ENCODE measurements at regions not wholly inside any gene's neighbourhood (a gene's known extent, or its start where the extent isn't known, plus 50 kb on each side); places are given as distances from the start of the nearest gene placed in this dataset.

DNA sequence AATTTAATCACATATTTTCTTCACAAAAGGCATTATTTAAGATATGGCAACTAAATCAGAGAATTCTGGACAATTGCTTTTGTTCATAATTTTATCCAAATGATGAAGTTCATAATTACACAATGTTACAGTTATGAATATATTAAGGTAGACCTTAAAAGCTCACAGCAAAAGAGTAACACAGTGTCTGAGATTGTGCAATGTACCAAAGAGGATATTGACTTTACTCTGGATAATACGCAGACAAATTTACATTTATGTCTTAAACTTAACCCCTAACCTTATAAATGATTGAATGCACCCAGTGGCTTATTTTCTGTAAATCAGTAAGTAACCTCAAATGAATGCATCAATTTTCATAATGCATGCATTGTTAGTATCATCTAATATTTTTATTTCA lies 216.2 kb upstream of the SAMSN1 start:
- TF ChIP-seq, protein P1, sequence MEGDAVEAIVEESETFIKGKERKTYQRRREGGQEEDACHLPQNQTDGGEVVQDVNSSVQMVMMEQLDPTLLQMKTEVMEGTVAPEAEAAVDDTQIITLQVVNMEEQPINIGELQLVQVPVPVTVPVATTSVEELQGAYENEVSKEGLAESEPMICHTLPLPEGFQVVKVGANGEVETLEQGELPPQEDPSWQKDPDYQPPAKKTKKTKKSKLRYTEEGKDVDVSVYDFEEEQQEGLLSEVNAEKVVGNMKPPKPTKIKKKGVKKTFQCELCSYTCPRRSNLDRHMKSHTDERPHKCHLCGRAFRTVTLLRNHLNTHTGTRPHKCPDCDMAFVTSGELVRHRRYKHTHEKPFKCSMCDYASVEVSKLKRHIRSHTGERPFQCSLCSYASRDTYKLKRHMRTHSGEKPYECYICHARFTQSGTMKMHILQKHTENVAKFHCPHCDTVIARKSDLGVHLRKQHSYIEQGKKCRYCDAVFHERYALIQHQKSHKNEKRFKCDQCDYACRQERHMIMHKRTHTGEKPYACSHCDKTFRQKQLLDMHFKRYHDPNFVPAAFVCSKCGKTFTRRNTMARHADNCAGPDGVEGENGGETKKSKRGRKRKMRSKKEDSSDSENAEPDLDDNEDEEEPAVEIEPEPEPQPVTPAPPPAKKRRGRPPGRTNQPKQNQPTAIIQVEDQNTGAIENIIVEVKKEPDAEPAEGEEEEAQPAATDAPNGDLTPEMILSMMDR (IDR thresholded peaks at IDR 0.05): no peak
- no peak for TF ChIP-seq POLR2AphosphoS5 (IDR thresholded peaks at IDR 0.05)
- TF ChIP-seq POLR2A (IDR thresholded peaks at IDR 0.05): no peak

Measured in prostate gland (tissue), 2 donors.